Activated CD4-positive, alpha-beta T cell treated with anti-CD3 and anti-CD28 coated beads for 24 hours (primary cell): ENCODE measurements at regions not wholly inside any gene's neighbourhood (a gene's known extent, or its start where the extent isn't known, plus 50 kb on each side); places are given as distances from the start of the nearest gene placed in this dataset.
"Not testable (repeated sequence)": the region's sequence is repeated elsewhere in the genome, so short reads cannot be mapped to it uniquely, and the experiment has no call there.

ENCODE experiments used
- DNase-seq, 2 donors: peaks; one replicate each; pipeline ENCODE4 v3.0.0-alpha.2; 2020; ENCODE audit warnings: low read depth in 2 of 2

- not testable (repeated sequence) for DNase-seq
Measured at GRCh38 chr11:3514635-3515424, 127.0 kb downstream of the ART5 start.

GRCh38 chr11:3513311-3513710 lies 128.5 kb downstream of the ART5 start:
- DNase-seq = not testable (repeated sequence)

DNA sequence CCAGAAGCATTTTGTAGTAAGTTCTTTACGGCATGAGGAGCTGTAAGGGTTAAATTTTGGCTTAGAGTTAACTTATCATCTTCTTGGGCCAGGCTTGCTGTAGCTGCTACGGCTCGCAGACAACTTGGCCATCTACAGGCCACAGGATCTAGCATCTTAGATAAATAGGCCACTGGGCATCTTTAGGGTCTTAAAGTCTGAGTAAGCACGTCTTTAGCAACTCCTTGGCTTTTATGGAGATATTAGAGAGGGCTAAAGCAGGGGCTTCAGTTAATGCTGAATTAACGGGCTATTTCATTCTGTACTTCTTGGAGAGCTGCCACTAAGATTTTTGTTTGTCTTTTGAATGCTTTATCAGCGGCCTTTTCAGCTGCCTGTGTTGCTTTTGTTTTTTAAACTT lies 129.0 kb downstream of the ART5 start:
- not testable (repeated sequence) for DNase-seq

- DNase-seq = peak in 1 of 2 donors; percentile 5
Measured at GRCh38 chr11:3512133-3512703, 129.6 kb downstream of the ART5 start.

DNA sequence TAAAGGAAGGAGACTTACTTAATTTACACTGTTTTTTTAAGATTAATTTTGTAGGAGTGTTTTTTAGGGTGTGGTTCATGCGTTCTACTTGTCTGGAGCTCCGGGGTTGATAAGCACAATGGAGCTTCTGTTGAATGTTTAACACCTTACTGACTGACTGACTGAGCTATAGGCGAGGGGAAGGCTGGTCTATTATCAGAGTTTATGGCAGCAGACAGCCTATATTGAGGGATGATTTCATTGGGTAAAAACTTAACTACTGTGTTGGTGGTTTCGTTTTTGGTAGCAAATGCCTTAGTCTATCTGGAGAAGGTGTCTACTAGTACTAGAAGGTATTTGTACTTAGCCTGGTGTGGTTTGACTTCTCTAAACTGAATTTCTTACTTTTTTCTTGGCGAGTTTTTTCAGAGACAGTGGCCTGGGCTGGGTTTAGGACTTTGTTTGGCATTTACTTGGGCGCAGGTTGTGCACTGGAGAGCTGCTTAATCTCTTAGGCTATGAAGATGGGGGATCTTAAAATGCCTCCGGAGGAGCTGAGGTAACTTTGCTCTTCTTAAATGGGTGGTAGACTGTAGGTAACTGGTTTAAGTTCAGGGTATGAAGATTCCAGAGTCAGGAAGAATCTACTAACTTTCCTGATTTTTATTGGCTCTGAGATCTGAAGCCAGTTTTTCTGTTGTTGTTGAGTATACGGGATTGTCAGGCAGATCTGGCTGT lies 130.2 kb downstream of the ART5 start:
- DNase-seq = not testable (repeated sequence)

GRCh38 chr11:3509563-3509962 lies 130.6 kb upstream of the ZNF195 start:
- DNase-seq = not testable (repeated sequence)

- not testable (repeated sequence) for DNase-seq
Measured at GRCh38 chr11:3499198-3499597, 120.3 kb upstream of the ZNF195 start.

GRCh38 chr11:3498356-3498755 lies 119.4 kb upstream of the ZNF195 start:
- not testable (repeated sequence) for DNase-seq

- DNase-seq = not testable (repeated sequence)
Measured at GRCh38 chr11:3493152-3493551, 114.2 kb upstream of the ZNF195 start.

DNA sequence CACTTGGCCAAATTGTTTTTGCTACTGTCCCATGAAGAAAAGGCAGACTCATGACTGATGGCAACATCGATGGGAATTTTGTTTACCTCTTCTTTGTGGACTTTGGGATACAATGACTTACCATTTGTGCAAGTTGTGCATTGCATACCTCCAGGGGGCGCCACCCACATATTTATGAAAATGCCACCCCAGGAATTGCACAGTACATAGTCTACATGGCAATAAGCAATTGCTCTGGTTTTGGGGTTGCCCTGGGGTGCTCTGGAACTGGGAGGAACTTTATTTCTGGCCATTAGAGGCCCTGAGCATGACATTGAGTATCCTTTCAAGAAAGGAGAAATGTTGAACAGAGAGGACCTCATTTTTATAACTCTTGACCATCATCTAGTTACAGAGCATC lies 109.1 kb upstream of the ZNF195 start:
- DNase-seq = not testable (repeated sequence)

DNA sequence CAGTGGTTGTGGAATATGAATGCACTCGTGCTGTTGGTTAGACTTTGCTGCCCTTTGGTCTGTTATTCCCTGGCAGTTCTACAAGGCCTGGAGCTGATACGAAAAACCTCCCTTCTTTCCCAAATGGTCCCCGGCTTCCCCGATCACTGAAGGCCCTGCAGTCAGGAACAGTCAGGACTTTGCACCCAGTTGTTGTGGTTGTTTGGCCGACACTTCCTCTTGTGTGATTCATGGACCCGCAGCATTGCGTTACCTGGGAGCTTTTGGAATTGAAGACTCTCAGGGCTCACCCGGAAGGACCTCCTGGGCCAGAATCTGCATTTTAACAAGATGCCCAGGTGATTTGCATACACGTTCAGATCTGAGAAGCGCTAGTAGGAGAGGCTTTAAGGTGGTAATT lies 106.8 kb upstream of the ZNF195 start:
- DNase-seq = not testable (repeated sequence)

DNA sequence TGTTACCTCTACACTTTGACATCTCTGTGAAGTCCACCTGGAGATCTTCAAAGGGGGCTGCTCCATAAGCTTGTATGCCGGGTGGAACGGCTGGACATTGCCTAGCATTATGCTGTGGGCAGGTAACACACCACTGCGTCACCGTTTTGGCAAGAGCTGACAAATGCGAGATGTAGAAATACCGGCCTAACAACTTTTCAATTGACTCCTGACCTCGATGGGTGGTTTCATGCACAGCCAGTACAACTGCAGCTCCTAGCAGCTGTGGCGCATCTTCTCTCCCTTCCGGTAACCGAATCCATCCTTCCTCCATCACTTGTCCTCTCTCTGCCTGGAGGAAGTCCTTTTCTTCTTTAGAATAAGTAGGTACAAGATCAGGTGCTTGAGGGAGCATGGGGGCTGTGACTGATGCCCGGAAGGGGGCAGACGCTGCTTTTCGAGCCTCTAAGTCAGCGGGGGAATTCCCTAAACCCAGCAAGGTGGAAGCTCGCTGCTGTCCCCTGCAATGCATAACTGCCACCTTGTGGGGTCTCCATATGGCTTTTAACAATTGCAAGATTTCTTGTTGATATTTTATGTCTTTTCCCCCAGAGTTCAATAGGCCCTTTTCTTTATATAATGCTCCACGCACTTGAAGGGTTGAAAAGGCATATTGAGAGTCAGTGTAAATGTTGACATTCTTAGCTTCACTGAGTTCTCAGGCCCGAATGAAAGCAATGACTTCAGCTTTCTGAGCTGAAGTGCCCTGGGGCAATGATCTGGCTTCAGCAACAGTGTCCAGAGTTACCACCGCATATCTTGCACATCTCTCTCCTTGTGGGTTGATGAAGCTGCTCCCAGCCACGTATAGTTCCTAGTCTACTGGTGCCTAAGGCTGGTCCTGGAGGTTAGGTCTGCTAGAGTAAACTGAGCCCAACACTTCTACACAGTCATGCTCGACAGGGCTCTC lies 98.3 kb upstream of the ZNF195 start:
- not testable (repeated sequence) for DNase-seq

DNA sequence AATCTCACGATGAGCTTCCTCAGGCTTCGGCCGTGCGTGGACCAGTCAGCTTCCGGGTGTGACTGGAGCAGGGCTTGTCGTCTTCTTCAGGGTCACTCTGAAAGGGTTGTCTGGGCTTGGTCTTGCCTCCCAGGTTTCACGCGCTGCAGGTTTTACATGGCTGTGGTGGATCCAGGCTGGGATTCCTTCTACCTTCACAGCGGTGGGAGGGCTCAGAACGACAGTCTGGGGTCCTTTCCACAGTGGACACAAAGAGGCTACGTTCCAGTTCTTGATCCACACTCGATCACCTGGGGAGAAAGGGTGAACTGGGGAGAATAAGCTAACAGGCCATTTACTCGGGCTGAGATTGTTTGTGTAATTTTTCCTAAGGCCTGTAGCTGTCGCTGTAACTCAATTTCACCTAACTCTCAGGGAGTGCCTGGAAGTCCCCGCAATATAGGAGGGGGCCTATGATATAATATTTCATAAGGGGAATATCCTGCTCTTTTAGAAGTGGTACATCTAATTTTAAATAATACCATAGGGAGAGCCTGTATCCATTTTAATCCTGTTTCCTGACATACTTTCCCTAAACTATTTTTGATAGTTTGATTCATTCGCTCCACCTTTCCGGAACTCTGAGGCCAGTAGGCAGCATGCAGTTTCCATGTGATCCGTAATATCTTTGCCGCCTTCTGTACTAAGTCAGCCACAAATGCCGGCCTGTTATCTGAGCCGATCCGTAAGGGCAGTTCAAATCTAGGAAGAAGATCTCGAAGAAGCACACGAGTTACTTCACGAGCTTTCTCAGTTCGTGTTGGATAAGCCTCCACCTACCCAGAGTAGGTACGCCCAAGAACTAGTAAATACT lies 97.4 kb upstream of the ZNF195 start:
- not testable (repeated sequence) for DNase-seq

- DNase-seq = not testable (repeated sequence)
Measured at GRCh38 chr11:3468963-3469362, 90.0 kb upstream of the ZNF195 start.

DNA sequence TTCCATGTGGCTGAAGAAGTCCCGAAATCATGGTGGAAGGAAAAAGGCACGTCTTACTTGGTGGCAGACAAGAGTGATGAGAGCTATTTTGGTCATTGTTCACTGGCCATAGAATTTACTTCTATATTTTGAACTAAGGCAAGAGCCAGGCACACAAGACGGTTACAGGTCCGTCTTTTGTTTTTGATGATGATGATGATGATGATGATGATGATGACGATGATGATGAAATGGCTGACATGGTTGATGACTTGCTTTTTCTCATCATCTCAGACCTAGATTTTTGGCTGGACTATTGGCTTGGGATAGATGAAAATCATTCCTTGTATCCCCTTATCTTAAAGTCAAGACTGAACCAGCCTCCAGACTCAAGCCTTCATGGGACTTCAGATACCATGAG lies 88.7 kb upstream of the ZNF195 start:
- DNase-seq = not testable (repeated sequence)

DNA sequence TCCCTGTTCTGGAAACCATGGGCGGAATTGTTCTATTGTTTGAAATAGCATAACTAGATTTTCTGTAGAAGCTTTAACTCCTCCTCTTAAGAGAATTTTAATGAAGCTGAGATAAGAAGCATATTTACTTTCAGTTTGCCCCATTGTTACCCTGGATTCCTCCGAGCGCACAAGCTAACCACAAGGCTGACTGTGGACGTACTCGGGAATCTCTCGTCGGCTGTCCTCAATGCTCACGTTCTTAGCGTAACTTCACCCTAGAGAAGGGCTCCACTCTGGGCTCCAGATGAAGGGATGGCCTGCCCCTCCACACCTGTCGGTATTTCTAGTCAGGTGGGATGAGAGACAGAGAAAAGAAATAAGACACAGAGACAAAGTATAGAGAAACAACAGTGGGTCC lies 76.7 kb upstream of the ZNF195 start:
- DNase-seq = not testable (repeated sequence)

GRCh38 chr11:3454844-3455243 lies 75.9 kb upstream of the ZNF195 start:
- peak; percentile 6 to 18 for DNase-seq

GRCh38 chr11:3453596-3454256 lies 74.8 kb upstream of the ZNF195 start:
- not testable (repeated sequence) for DNase-seq

DNA sequence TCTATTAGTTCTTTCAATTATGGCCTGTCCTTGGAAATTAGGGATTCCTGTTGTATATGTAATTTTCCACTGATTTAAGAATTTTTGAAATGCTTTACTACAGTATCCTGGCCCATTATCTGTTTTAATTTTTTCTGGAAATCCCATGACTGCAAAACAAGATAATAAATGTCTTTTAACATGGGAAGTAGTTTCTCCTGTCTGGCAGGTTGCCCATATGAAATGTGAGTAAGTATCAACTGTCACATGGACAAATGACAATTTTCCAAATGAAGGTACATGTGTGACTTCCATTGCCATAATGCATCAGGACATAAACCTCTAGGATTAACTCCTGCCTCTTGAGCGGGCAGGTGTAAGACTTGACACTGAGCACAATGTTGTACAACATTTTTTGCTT lies 71.9 kb upstream of the ZNF195 start:
- DNase-seq = not testable (repeated sequence)

DNA sequence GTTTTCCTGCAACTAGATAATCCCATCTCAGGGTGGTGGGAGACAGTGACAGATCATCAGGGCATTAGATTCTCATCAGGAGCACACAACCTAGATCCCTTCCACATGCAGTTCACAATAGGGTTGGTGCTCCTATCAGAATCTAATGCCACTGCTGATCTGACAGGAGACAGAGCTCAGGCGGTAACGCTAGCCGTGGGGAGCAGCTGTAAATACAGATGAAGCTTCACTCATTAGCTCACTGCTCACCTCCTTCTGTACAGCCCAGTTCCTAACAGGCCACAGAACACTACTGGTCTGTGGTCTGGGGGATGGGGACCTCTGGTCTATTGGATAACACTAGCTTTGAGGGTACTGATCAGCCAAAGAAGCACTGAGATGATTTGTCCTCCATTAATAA lies 66.6 kb upstream of the ZNF195 start:
- DNase-seq = not testable (repeated sequence)
